ENCODE measurements at regions not wholly inside any gene's neighbourhood (a gene's known extent, or its start where the extent isn't known, plus 50 kb on each side); places are given as distances from the start of the nearest gene placed in this dataset.

GRCh38 chr10:60476451-60476850, 86.8 kb upstream of the ANK3 start:
- TF ChIP-seq EP300 (IDR thresholded peaks at IDR 0.05; ENCODE audit: borderline replicate concordance) = no peak
- no peak for TF ChIP-seq MAX (IDR thresholded peaks at IDR 0.05)
- no peak for TF ChIP-seq CEBPB (IDR thresholded peaks at IDR 0.05)
- TF ChIP-seq USF1 (IDR thresholded peaks at IDR 0.05) = no peak
- TF ChIP-seq TAF1 (IDR thresholded peaks at IDR 0.05; ENCODE audit: low read depth) = no peak
- no peak for TF ChIP-seq RAD21 (IDR thresholded peaks at IDR 0.05; ENCODE audit: low read depth)
- TF ChIP-seq CREB1 (IDR thresholded peaks at IDR 0.05; ENCODE audit: low read depth) = no peak
- no peak for TF ChIP-seq ZBTB7A (IDR thresholded peaks at IDR 0.05; ENCODE audit: low read depth)
- no peak for TF ChIP-seq TCF12 (IDR thresholded peaks at IDR 0.05; ENCODE audit: low read depth)
- TF ChIP-seq, protein P1, sequence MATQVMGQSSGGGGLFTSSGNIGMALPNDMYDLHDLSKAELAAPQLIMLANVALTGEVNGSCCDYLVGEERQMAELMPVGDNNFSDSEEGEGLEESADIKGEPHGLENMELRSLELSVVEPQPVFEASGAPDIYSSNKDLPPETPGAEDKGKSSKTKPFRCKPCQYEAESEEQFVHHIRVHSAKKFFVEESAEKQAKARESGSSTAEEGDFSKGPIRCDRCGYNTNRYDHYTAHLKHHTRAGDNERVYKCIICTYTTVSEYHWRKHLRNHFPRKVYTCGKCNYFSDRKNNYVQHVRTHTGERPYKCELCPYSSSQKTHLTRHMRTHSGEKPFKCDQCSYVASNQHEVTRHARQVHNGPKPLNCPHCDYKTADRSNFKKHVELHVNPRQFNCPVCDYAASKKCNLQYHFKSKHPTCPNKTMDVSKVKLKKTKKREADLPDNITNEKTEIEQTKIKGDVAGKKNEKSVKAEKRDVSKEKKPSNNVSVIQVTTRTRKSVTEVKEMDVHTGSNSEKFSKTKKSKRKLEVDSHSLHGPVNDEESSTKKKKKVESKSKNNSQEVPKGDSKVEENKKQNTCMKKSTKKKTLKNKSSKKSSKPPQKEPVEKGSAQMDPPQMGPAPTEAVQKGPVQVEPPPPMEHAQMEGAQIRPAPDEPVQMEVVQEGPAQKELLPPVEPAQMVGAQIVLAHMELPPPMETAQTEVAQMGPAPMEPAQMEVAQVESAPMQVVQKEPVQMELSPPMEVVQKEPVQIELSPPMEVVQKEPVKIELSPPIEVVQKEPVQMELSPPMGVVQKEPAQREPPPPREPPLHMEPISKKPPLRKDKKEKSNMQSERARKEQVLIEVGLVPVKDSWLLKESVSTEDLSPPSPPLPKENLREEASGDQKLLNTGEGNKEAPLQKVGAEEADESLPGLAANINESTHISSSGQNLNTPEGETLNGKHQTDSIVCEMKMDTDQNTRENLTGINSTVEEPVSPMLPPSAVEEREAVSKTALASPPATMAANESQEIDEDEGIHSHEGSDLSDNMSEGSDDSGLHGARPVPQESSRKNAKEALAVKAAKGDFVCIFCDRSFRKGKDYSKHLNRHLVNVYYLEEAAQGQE (IDR thresholded peaks at IDR 0.05; ENCODE audit: low read depth) = no peak
- no peak for TF ChIP-seq FOXM1 (IDR thresholded peaks at IDR 0.05; ENCODE audit: borderline replicate concordance, low read depth)
- no peak for TF ChIP-seq YY1 (IDR thresholded peaks at IDR 0.05; ENCODE audit: low read depth)
- no peak for TF ChIP-seq NFIC (IDR thresholded peaks at IDR 0.05)
- no peak for TF ChIP-seq EGR1 (IDR thresholded peaks at IDR 0.05)
